HEK293 (cell line): ENCODE measurements at regions not wholly inside any gene's neighbourhood (a gene's known extent, or its start where the extent isn't known, plus 50 kb on each side); places are given as distances from the start of the nearest gene placed in this dataset.

Experiments used
- HOXC10 ChIP-seq: sonication (generic); formaldehyde crosslinking; IDR thresholded peaks from 2 replicates; pipeline ENCODE4 v1.8.1; 2023; ENCODE audit warnings: mild to moderate bottlenecking, missing genetic modification reagents
- MEIS1 ChIP-seq: sonication (generic); formaldehyde crosslinking; IDR thresholded peaks from 2 replicates; pipeline ENCODE4 v1.8.1; 2022; ENCODE audit warnings: missing genetic modification reagents, mild to moderate bottlenecking, borderline replicate concordance
- PRDM1 ChIP-seq: fragments of 450-650 bp; formaldehyde crosslinking; IDR thresholded peaks from 2 replicates; pipeline ENCODE4; 2016; ENCODE audit warnings: missing biosample characterization, missing genetic modification characterization
- REST ChIP-seq: fragments of 450-650 bp; formaldehyde crosslinking; IDR thresholded peaks from 2 replicates; pipeline ENCODE4 v1.5.1; 2016; ENCODE audit warnings: missing biosample characterization, missing genetic modification characterization
- SALL2 ChIP-seq: fragments of 450-650 bp; formaldehyde crosslinking; IDR thresholded peaks from 2 replicates; pipeline ENCODE4 v1.5.0; 2017; ENCODE audit warnings: missing biosample characterization, mild to moderate bottlenecking, missing genetic modification characterization, borderline replicate concordance
- SETDB1 ChIP-seq: IDR thresholded peaks from one replicate; pipeline ENCODE4 v1.6.1; 2017; ENCODE audit warnings: mild to moderate bottlenecking, low read length, moderate library complexity, mixed read lengths; ENCODE audit not compliant: insufficient read length
- ZBTB6 ChIP-seq: fragments of 450-650 bp; formaldehyde crosslinking; IDR thresholded peaks from 2 replicates; pipeline ENCODE4 v1.5.1; 2017; ENCODE audit warnings: missing biosample characterization, missing genetic modification characterization
- ZNF26 ChIP-seq: fragments of 450-650 bp; formaldehyde crosslinking; IDR thresholded peaks from 2 replicates; pipeline ENCODE4 v1.5.1; 2016; ENCODE audit warnings: missing biosample characterization, missing genetic modification characterization
- ZNF366 ChIP-seq: fragments of 450-650 bp; formaldehyde crosslinking; conservative IDR thresholded peaks from 2 replicates; pipeline ENCODE4 v1.5.1; 2016; ENCODE audit warnings: missing biosample characterization, missing genetic modification characterization
- ZNF792 ChIP-seq: fragments of 450-650 bp; formaldehyde crosslinking; IDR thresholded peaks from 2 replicates; pipeline ENCODE4 v1.5.1; 2016; ENCODE audit warnings: missing biosample characterization, missing genetic modification characterization
- TF ChIP-seq, protein P1 (sequence below): fragments of 450-650 bp; formaldehyde crosslinking; IDR thresholded peaks from 2 replicates; pipeline ENCODE4 v1.5.1; 2016; ENCODE audit warnings: missing biosample characterization, missing genetic modification characterization
- TF ChIP-seq, protein P2 (sequence below): fragments of 450-650 bp; IDR thresholded peaks from 2 replicates; pipeline ENCODE4 v1.5.1; 2018; ENCODE audit warnings: missing biosample characterization, mild to moderate bottlenecking, missing genetic modification characterization

DNA sequence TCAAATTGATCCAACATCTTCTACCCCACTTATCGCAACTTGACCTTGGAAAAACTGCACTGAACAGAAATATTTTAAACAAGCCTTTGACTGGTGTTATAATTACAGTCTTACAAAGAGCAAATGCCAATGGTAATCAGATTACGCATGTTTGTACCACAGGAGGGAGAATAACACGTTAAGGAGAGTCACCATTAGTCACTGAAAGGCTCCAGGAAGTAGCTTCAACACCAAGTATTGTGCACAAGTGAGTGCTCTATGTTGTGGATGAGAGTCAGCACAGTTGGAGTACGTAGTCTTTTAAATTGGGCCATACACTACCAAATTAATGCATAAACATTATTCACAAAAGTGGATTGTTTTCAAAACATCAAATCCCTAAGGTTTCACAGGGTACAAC, 1081.5 kb upstream of the TENM3 start:
- TF ChIP-seq MEIS1 (no peak), ZBTB6 (no peak), SALL2 (tag by site-specific recombination) (no peak), ZNF26 (tag by site-specific recombination) (no peak), SETDB1 (no peak), REST (tag by site-specific recombination) (no peak), ZNF792 (tag by site-specific recombination) (no peak), HOXC10 (CRISPR knock-in tag) (no peak), ZNF366 (tag by site-specific recombination) (no peak), PRDM1 (tag by site-specific recombination) (no peak)
- TF ChIP-seq, protein P1, sequence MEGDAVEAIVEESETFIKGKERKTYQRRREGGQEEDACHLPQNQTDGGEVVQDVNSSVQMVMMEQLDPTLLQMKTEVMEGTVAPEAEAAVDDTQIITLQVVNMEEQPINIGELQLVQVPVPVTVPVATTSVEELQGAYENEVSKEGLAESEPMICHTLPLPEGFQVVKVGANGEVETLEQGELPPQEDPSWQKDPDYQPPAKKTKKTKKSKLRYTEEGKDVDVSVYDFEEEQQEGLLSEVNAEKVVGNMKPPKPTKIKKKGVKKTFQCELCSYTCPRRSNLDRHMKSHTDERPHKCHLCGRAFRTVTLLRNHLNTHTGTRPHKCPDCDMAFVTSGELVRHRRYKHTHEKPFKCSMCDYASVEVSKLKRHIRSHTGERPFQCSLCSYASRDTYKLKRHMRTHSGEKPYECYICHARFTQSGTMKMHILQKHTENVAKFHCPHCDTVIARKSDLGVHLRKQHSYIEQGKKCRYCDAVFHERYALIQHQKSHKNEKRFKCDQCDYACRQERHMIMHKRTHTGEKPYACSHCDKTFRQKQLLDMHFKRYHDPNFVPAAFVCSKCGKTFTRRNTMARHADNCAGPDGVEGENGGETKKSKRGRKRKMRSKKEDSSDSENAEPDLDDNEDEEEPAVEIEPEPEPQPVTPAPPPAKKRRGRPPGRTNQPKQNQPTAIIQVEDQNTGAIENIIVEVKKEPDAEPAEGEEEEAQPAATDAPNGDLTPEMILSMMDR = no peak
- TF ChIP-seq, protein P2, sequence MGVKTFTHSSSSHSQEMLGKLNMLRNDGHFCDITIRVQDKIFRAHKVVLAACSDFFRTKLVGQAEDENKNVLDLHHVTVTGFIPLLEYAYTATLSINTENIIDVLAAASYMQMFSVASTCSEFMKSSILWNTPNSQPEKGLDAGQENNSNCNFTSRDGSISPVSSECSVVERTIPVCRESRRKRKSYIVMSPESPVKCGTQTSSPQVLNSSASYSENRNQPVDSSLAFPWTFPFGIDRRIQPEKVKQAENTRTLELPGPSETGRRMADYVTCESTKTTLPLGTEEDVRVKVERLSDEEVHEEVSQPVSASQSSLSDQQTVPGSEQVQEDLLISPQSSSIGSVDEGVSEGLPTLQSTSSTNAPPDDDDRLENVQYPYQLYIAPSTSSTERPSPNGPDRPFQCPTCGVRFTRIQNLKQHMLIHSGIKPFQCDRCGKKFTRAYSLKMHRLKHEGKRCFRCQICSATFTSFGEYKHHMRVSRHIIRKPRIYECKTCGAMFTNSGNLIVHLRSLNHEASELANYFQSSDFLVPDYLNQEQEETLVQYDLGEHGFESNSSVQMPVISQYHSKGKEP (tag by site-specific recombination) = no peak
